ENCODE measurements at regions not wholly inside any gene's neighbourhood (a gene's known extent, or its start where the extent isn't known, plus 50 kb on each side); places are given as distances from the start of the nearest gene placed in this dataset.

GRCh38 chr3:106113747-106114146 lies 244.9 kb upstream of the CBLB start:
- Histone ChIP-seq H3K27ac (ENCODE audit: low read depth in 1 of 2, low read length in 2 of 2) (no peak overlapping the region), H3K27me3 (ENCODE audit: control insufficient read depth in 4 of 4, insufficient read depth in 4 of 4, low read length in 3 of 4) (no peaks in the 10 kb centered on the region), H3K4me1 (ENCODE audit: control insufficient read depth in 4 of 4, insufficient read depth in 4 of 4, low read length in 3 of 4) (no peaks in the 10 kb centered on the region), H3K9me3 (ENCODE audit: control insufficient read depth in 4 of 4, low read length in 3 of 4) (no peaks in the 10 kb centered on the region), H3K36me3 (ENCODE audit: control insufficient read depth in 4 of 4, insufficient read depth in 3 of 4, low read depth in 1 of 4, low read length in 3 of 4) (no peaks in the 10 kb centered on the region), H3K4me3 (ENCODE audit: low read depth in 1 of 3, low read length in 3 of 3) (no peak overlapping the region), H3K9ac (ENCODE audit: low read depth in 1 of 2, low read length in 2 of 2) (no peak overlapping the region)
- no peak for TF ChIP-seq CTCF (IDR thresholded peaks at IDR 0.05; ENCODE audit: low read depth, low read length, missing input control)
- no peak for TF ChIP-seq RAD21 (IDR thresholded peaks at IDR 0.05)
- no peak for TF ChIP-seq JUND (IDR thresholded peaks at IDR 0.05)
- no peak for TF ChIP-seq MAX (IDR thresholded peaks at IDR 0.05)
- TF ChIP-seq FOXA2 (IDR thresholded peaks at IDR 0.05), result no peak
- TF ChIP-seq REST (IDR thresholded peaks at IDR 0.05), result no peak
- TF ChIP-seq NR2F2 (IDR thresholded peaks at IDR 0.05), result no peak
- no peak for TF ChIP-seq HNF4G (IDR thresholded peaks at IDR 0.05)
- no peak for TF ChIP-seq RXRA (IDR thresholded peaks at IDR 0.05)
- no peak for TF ChIP-seq GABPA (IDR thresholded peaks at IDR 0.05 in 1 of 2, conservative IDR thresholded peaks at IDR 0.05 in 1 of 2)
- TF ChIP-seq ATF3 (IDR thresholded peaks at IDR 0.05), result no peak
- no peak for TF ChIP-seq TAF1 (conservative IDR thresholded peaks at IDR 0.05)
- no peak for TF ChIP-seq FOXA1 (IDR thresholded peaks at IDR 0.05)
- no peak for TF ChIP-seq EGR1 (IDR thresholded peaks at IDR 0.05; ENCODE audit: low read depth in 2 of 2)
- TF ChIP-seq ZBTB33 (IDR thresholded peaks at IDR 0.05), result no peak
- TF ChIP-seq SP1 (IDR thresholded peaks at IDR 0.05), result no peak
- no peak for TF ChIP-seq YY1 (IDR thresholded peaks at IDR 0.05)
- no peak for DNase-seq (ENCODE audit: low spot score)
- 60% methylated on average over 1 of the region's 1 CpG for WGBS

GRCh38 chr3:106114220-106114619 lies 245.4 kb upstream of the CBLB start:
- DNase-seq (ENCODE audit: low spot score), result no peak
- Histone ChIP-seq H3K27ac (ENCODE audit: low read depth in 1 of 2, low read length in 2 of 2) (no peak overlapping the region), H3K9ac (ENCODE audit: low read depth in 1 of 2, low read length in 2 of 2) (no peak overlapping the region), H3K27me3 (ENCODE audit: control insufficient read depth in 4 of 4, insufficient read depth in 4 of 4, low read length in 3 of 4) (no peaks in the 10 kb centered on the region), H3K36me3 (ENCODE audit: control insufficient read depth in 4 of 4, insufficient read depth in 3 of 4, low read depth in 1 of 4, low read length in 3 of 4) (no peaks in the 10 kb centered on the region), H3K4me1 (ENCODE audit: control insufficient read depth in 4 of 4, insufficient read depth in 4 of 4, low read length in 3 of 4) (no peaks in the 10 kb centered on the region), H3K4me3 (ENCODE audit: low read depth in 1 of 3, low read length in 3 of 3) (no peak overlapping the region), H3K9me3 (ENCODE audit: control insufficient read depth in 4 of 4, low read length in 3 of 4) (no peaks in the 10 kb centered on the region)
- 79% methylated on average over 1 of the region's 1 CpG for WGBS
- TF ChIP-seq NR2F2 (IDR thresholded peaks at IDR 0.05) (no peak), HNF4A (conservative IDR thresholded peaks at IDR 0.05) (no peak), RXRA (IDR thresholded peaks at IDR 0.05) (no peak), REST (IDR thresholded peaks at IDR 0.05) (no peak), ATF3 (IDR thresholded peaks at IDR 0.05) (no peak), RAD21 (IDR thresholded peaks at IDR 0.05) (no peak), YY1 (IDR thresholded peaks at IDR 0.05) (no peak), EGR1 (IDR thresholded peaks at IDR 0.05; ENCODE audit: low read depth in 2 of 2) (no peak), CTCF (IDR thresholded peaks at IDR 0.05; ENCODE audit: low read depth, low read length, missing input control) (no peak), MAX (IDR thresholded peaks at IDR 0.05) (no peak)

Data from liver (tissue), 8 donors.